HCT116 (cell line): ENCODE measurements at regions not wholly inside any gene's neighbourhood (a gene's known extent, or its start where the extent isn't known, plus 50 kb on each side); places are given as distances from the start of the nearest gene placed in this dataset.

Source experiments
- ATAC-seq: fragments of 200-7000 bp; cut with Tn5 transposase; 2 replicates; pipeline ENCODE4 v1.9.1; 2020; ENCODE audit warnings: mild to moderate bottlenecking, moderate library complexity
- BruUV-seq: library from RNA; stranded (reverse); fragments of 400-500 nt; replicated peaks from 2 replicates; lab custom pipeline; 2021; lab: Mats Ljungman, UMichigan
- CTCF ChIA-PET: fragments of 300-600 bp; sonication (Branson Sonifier 250); formaldehyde crosslinking; loops from one replicate; lab custom pipeline; 2021; ENCODE audit warnings: antibody characterized with exemption; lab: Charles Lee
- POLR2A ChIA-PET: fragments of 300-600, 350-600 bp; sonication (Branson Sonifier 250); formaldehyde crosslinking; loops from one replicate; lab custom pipeline; 2021; ENCODE audit warnings: antibody characterized with exemption; lab: Charles Lee
- RAD21 ChIA-PET, 2 experiments: fragments of 300-600 bp; sonication (Branson Sonifier 250); formaldehyde crosslinking; loops; one replicate each; lab custom pipeline; 2023; ENCODE audit warnings: low total read pairs in 2 of 2; ENCODE audit not compliant: uncharacterized antibody in 2 of 2, unreplicated experiment in 2 of 2, low non-redundant PET in 1 of 2; lab: Charles Lee
- DNase-seq: peaks from one replicate; pipeline ENCODE4 v3.0.0-alpha.2; 2010; ENCODE audit warnings: low read depth, low spot score
- H2AFZ ChIP-seq: fragments of 200-600 bp; shearing (Covaris generic), sonication (generic); 2 replicates; pipeline ENCODE4 v1.6.1; 2017; ENCODE audit warnings: low read depth, mixed run types, mixed read lengths, antibody characterized with exemption, low read length; ENCODE audit not compliant: poor library complexity, severe bottlenecking
- H3K27ac ChIP-seq: 2 replicates; pipeline ENCODE4 v1.5.1; 2012; ENCODE audit warnings: low read depth, low read length
- H3K27me3 ChIP-seq: fragments of 200-600 bp; sonication (generic); 2 replicates; pipeline ENCODE4 v1.6.1; 2016; ENCODE audit warnings: mixed run types, low read length, mixed read lengths; ENCODE audit not compliant: insufficient read depth
- H3K36me3 ChIP-seq, 2 experiments: fragments of 200-500 bp in 1 of 2; fragments of 200-600 bp in 1 of 2; sonication (Bioruptor generic) in 1 of 2; sonication (generic) in 1 of 2; 2 replicates each; pipeline versions ENCODE4 v1.5.1 to v1.6.1; 2014 to 2016; ENCODE audit warnings: low read length in 2 of 2, inconsistent platforms in 1 of 2, mixed read lengths in 1 of 2, mixed run types in 1 of 2; ENCODE audit not compliant: insufficient read depth in 2 of 2, control insufficient read depth in 1 of 2
- H3K4me1 ChIP-seq, 2 experiments: fragments of 200-600 bp in 1 of 2; sonication (generic) in 1 of 2; 2 replicates each; pipeline versions ENCODE4 v1.5.1 to v1.6.1; 2012 to 2017; ENCODE audit warnings: low read length in 2 of 2, inconsistent platforms in 1 of 2, mild to moderate bottlenecking in 1 of 2, mixed read lengths in 1 of 2, mixed run types in 1 of 2, moderate library complexity in 1 of 2; ENCODE audit not compliant: insufficient read depth in 2 of 2, control insufficient read depth in 1 of 2
- H3K4me2 ChIP-seq: fragments of 200-600 bp; sonication (generic); 2 replicates; pipeline ENCODE4 v1.6.1; 2017; ENCODE audit warnings: mixed run types, low read length, mixed read lengths
- H3K4me3 ChIP-seq, 2 experiments: fragments of 200-600 bp in 1 of 2; sonication (generic) in 1 of 2; replicated peaks in 1 of 2; 2 replicates each; pipeline ENCODE4 v1.5.1; 2011 to 2016; ENCODE audit warnings: low read length in 2 of 2, control low read depth in 1 of 2, low read depth in 1 of 2, mild to moderate bottlenecking in 1 of 2, mixed read lengths in 1 of 2, mixed run types in 1 of 2
- H3K79me2 ChIP-seq: fragments of 200-600 bp; sonication (generic); 2 replicates; pipeline ENCODE4 v1.6.1; 2017; ENCODE audit warnings: mild to moderate bottlenecking, mixed run types, low read length, moderate library complexity, mixed read lengths; ENCODE audit not compliant: insufficient read depth
- H3K9ac ChIP-seq: fragments of 200-600 bp; sonication (generic); 2 replicates; pipeline ENCODE4 v1.6.1; 2016; ENCODE audit warnings: low read length, mixed read lengths
- H3K9me2 ChIP-seq: fragments of 200-600 bp; sonication (generic), shearing (Covaris generic); 2 replicates; pipeline ENCODE4 v1.6.1; 2017; ENCODE audit warnings: mixed run types, mild to moderate bottlenecking, moderate library complexity; ENCODE audit not compliant: insufficient read depth
- H3K9me3 ChIP-seq, 2 experiments: fragments of 200-500 bp in 1 of 2; fragments of 200-600 bp in 1 of 2; sonication (Bioruptor generic) in 1 of 2; sonication (generic) in 1 of 2; 2 replicates each; pipeline ENCODE4 v1.6.1; 2014 to 2017; ENCODE audit warnings: low read length in 2 of 2, mixed read lengths in 2 of 2, inconsistent platforms in 1 of 2, low read depth in 1 of 2, mild to moderate bottlenecking in 1 of 2, mixed run types in 1 of 2, moderate library complexity in 1 of 2; ENCODE audit not compliant: control insufficient read depth in 1 of 2, insufficient read depth in 1 of 2
- H4K20me1 ChIP-seq: fragments of 200-600 bp; sonication (generic), shearing (Covaris generic); 2 replicates; pipeline ENCODE4 v1.6.1; 2017; ENCODE audit warnings: mixed run types, mild to moderate bottlenecking, moderate library complexity; ENCODE audit not compliant: insufficient read depth
- CBX3 ChIP-seq: IDR thresholded peaks from 2 replicates; pipeline ENCODE4 v1.6.1; 2012; ENCODE audit warnings: low read depth
- CEBPB ChIP-seq: IDR thresholded peaks from 2 replicates; pipeline ENCODE4 v1.6.1; 2012; ENCODE audit warnings: low read depth
- EGR1 ChIP-seq: IDR thresholded peaks from 2 replicates; pipeline ENCODE4 v1.6.1; 2012; ENCODE audit warnings: low read depth
- EZH2 ChIP-seq: fragments of 200-600 bp; sonication (generic); IDR thresholded peaks from 2 replicates; pipeline ENCODE4 v1.6.1; 2017; ENCODE audit warnings: antibody characterized with exemption, mixed run types
- FOSL1 ChIP-seq: IDR thresholded peaks from 2 replicates; pipeline ENCODE4 v1.6.1; 2012; ENCODE audit warnings: low read depth
- POLR2A ChIP-seq: IDR thresholded peaks from 2 replicates; pipeline ENCODE4 v1.7.0; 2011; ENCODE audit warnings: borderline replicate concordance; ENCODE audit not compliant: insufficient read depth, insufficient read length; ENCODE audit errors: extremely low read depth
- POLR2AphosphoS5 ChIP-seq: IDR thresholded peaks from 2 replicates; pipeline ENCODE4 v1.6.1; 2011; ENCODE audit warnings: mild to moderate bottlenecking, low read depth, low read length, moderate library complexity
- TCF7L2 ChIP-seq: IDR thresholded peaks from 2 replicates; pipeline ENCODE4 v1.7.0; 2011; ENCODE audit warnings: borderline replicate concordance, inconsistent platforms; ENCODE audit not compliant: insufficient read depth, insufficient read length; ENCODE audit errors: extremely low read depth
- YY1 ChIP-seq: IDR thresholded peaks from 2 replicates; pipeline ENCODE4 v1.6.1; 2011; ENCODE audit warnings: low read length, low read depth, moderate library complexity, mild to moderate bottlenecking; ENCODE audit not compliant: insufficient replicate concordance; ENCODE audit errors: extremely low read depth
- ZNF274 ChIP-seq: fragments of 200-500 bp; sonication (Bioruptor generic); IDR thresholded peaks from 2 replicates; pipeline ENCODE4 v1.6.1; 2014; ENCODE audit warnings: mild to moderate bottlenecking, low read depth, low read length, inconsistent platforms
- intact Hi-C: fragments of 100-400 bp; cut with micrococcal nuclease; formaldehyde crosslinking; loops from 2 replicates; pipeline ENCODE4 v1.10.0; 2022
- TF ChIP-seq, protein P1 (sequence below), 3 experiments: fragments of 200-600 bp in 1 of 3; sonication (generic) in 1 of 3; IDR thresholded peaks in 2 of 3; conservative IDR thresholded peaks in 1 of 3; 2 replicates each; pipeline ENCODE4 v1.5.1; 2012 to 2017; ENCODE audit warnings: low read depth in 2 of 3, low read length in 2 of 3, antibody characterized with exemption in 1 of 3, borderline replicate concordance in 1 of 3, control low read depth in 1 of 3, mild to moderate bottlenecking in 1 of 3, mixed read lengths in 1 of 3, mixed run types in 1 of 3, moderate library complexity in 1 of 3; ENCODE audit not compliant: insufficient read depth in 1 of 3
- TF ChIP-seq, protein P2 (sequence below): IDR thresholded peaks from 2 replicates; pipeline ENCODE4 v1.6.1; 2011; ENCODE audit warnings: mild to moderate bottlenecking, low read length, moderate library complexity; ENCODE audit not compliant: insufficient replicate concordance; ENCODE audit errors: extremely low read depth

DNA sequence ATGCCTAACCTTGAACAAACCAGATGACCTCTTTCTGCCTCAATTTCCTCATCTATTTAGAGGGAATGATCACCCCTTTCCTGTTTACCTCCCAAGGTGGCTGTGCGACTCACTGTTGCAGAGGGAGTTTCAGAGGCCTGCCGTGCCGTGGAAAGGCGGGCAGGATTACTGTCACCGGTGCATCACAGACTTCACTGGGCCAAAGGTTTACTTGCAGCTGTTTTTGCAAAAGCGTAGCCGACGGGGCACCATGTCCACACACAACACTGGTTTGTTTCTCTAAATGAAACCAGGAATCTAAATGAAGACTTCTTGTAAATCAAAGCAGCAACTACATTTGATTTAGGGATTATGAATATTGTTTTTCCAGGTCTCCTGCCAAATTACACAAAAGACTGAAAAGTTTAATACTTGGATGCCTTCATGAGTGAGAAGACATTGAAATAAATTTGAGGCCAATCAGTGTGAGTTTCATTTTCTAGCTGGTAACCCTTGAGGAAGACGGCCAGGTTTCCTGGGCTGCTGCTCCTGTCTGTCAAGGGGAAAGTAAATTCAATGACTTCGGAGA, 696.1 kb upstream of the TMEM132C start (continued):
- TF ChIP-seq, protein P1, sequence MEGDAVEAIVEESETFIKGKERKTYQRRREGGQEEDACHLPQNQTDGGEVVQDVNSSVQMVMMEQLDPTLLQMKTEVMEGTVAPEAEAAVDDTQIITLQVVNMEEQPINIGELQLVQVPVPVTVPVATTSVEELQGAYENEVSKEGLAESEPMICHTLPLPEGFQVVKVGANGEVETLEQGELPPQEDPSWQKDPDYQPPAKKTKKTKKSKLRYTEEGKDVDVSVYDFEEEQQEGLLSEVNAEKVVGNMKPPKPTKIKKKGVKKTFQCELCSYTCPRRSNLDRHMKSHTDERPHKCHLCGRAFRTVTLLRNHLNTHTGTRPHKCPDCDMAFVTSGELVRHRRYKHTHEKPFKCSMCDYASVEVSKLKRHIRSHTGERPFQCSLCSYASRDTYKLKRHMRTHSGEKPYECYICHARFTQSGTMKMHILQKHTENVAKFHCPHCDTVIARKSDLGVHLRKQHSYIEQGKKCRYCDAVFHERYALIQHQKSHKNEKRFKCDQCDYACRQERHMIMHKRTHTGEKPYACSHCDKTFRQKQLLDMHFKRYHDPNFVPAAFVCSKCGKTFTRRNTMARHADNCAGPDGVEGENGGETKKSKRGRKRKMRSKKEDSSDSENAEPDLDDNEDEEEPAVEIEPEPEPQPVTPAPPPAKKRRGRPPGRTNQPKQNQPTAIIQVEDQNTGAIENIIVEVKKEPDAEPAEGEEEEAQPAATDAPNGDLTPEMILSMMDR (IDR thresholded peaks at IDR 0.05 in 2 of 3, conservative IDR thresholded peaks at IDR 0.05 in 1 of 3; ENCODE audit: borderline replicate concordance in 1 of 3, insufficient read depth in 1 of 3, low read depth in 2 of 3, low read length in 2 of 3), result no peak
- TF ChIP-seq ZNF274, result no peak
- no peak for TF ChIP-seq EGR1

DNA sequence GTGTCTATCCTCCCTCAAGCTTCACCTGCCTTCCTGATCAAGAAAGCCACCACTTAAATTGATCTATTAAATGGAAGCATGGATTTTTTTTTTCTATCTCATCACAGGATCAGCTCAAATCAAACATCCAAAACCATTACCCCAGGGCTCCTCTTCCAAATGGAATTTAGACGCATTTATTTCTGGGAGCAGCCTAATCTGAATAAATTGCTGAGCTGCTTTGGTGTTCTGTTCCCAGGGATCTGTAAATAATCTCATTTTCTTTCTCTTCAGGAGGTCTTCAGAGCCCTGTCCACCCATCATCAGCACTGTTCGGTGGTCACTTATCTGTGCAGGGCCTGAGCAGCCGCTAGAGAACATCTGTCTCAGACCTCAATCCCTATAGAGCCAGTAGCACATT, 695.4 kb upstream of the TMEM132C start:
- no peak for ATAC-seq
- intact Hi-C loops, result no loop called here
- Histone ChIP-seq H3K4me2 (no peak overlapping the region), H3K27me3 (no peaks in the 10 kb centered on the region), H4K20me1 (no peaks in the 10 kb centered on the region), H3K9me2 (no peaks in the 10 kb centered on the region), H2AFZ (no peak overlapping the region), H3K4me3 (no peak overlapping the region), H3K27ac (no peak overlapping the region), H3K36me3 (no peaks in the 10 kb centered on the region), H3K4me1 (no peaks in the 10 kb centered on the region), H3K9ac (no peak overlapping the region)
- ChIA-PET POLR2A (no interaction called here), RAD21 (no interaction called here), CTCF (no interaction called here)
- BruUV-seq, result no TSS peak
- no peak for TF ChIP-seq ZNF274
- TF ChIP-seq CEBPB, result no peak
- TF ChIP-seq, protein P1 (IDR thresholded peaks at IDR 0.05 in 2 of 3, conservative IDR thresholded peaks at IDR 0.05 in 1 of 3; ENCODE audit: borderline replicate concordance in 1 of 3, insufficient read depth in 1 of 3, low read depth in 2 of 3, low read length in 2 of 3), result no peak
- TF ChIP-seq CBX3, result no peak
- TF ChIP-seq, protein P2, sequence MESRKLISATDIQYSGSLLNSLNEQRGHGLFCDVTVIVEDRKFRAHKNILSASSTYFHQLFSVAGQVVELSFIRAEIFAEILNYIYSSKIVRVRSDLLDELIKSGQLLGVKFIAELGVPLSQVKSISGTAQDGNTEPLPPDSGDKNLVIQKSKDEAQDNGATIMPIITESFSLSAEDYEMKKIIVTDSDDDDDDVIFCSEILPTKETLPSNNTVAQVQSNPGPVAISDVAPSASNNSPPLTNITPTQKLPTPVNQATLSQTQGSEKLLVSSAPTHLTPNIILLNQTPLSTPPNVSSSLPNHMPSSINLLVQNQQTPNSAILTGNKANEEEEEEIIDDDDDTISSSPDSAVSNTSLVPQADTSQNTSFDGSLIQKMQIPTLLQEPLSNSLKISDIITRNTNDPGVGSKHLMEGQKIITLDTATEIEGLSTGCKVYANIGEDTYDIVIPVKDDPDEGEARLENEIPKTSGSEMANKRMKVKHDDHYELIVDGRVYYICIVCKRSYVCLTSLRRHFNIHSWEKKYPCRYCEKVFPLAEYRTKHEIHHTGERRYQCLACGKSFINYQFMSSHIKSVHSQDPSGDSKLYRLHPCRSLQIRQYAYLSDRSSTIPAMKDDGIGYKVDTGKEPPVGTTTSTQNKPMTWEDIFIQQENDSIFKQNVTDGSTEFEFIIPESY, result no peak
- TF ChIP-seq POLR2A, result no peak
- TF ChIP-seq POLR2AphosphoS5, result no peak
- no peak for TF ChIP-seq FOSL1
- no peak for TF ChIP-seq YY1
- TF ChIP-seq EZH2, result no peak
- TF ChIP-seq TCF7L2, result no peak
- TF ChIP-seq, all 23 proteins: peak for 0
- no peak for DNase-seq
- Histone ChIP-seq H3K79me2 (no peaks in the 10 kb centered on the region), H3K9me3 (peaks cover 0 to 5% of the 10 kb centered on the region in 2 experiments; a peak in 2 of 4 replicates)
